HG02852 (cell line): ENCODE measurements at regions not wholly inside any gene's neighbourhood (a gene's known extent, or its start where the extent isn't known, plus 50 kb on each side); places are given as distances from the start of the nearest gene placed in this dataset.

Source experiments
- ATAC-seq: cut with Tn5 transposase; IDR thresholded peaks from one replicate; pipeline ENCODE4 v1.9.1; 2021; ENCODE audit warnings: mild to moderate bottlenecking, moderate library complexity; ENCODE audit not compliant: unreplicated experiment

DNA sequence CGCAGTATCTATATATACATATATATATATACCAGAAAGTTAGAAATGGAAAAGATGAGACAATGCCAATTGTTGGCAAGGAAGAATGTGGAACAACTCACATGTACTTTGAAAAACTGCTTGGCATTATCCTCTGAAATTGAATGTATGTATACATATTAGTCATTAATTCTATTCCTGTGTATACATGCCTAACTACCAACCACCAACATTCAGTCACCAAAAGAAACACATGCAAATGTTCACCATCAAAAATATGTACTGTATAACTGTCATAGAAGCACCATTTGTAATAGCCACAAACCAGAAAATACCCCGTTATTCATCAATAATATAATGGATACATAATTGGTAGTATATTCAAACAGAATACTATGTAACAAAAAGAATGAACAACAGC is 330.2 kb upstream of the GRAMD2B start:
- ATAC-seq: no peak

DNA sequence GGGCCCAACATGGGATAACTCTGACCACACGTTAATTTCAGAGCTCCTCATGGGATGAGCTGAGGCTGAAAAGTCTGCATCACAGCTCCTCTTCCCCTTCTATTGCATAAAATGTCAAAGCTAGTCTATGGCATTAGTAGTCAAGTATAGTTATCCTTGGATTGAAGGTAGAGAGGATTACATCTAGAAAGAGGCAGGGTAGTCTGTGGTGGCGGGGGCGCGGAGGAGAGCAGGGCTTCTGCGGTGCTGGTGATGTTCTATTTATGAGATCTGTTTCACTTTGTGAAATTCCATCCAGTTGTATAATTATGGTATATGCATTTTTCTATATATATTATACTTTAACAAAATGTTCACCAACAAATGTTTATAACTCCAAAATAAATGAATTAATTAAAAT is 329.5 kb upstream of the GRAMD2B start:
- no peak for ATAC-seq

DNA sequence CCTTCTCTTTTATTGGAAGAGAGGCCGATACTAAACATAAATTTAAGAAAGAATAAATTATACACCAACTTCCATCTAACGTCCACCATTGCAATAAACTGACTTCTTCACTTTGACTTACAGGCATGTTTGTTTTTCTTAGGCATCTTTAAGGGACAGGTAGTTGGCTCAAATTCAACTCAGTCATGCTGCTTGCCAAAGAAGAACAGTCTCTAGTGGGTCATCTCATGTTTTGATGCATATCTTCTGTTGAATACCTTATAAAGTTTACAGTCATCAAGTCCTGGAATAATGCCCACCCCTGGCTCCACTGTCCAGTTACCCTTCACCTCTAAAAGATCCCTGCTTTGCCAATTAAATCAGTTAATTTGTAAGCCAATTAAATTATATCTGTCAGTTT is 328.2 kb upstream of the GRAMD2B start:
- ATAC-seq: no peak

DNA sequence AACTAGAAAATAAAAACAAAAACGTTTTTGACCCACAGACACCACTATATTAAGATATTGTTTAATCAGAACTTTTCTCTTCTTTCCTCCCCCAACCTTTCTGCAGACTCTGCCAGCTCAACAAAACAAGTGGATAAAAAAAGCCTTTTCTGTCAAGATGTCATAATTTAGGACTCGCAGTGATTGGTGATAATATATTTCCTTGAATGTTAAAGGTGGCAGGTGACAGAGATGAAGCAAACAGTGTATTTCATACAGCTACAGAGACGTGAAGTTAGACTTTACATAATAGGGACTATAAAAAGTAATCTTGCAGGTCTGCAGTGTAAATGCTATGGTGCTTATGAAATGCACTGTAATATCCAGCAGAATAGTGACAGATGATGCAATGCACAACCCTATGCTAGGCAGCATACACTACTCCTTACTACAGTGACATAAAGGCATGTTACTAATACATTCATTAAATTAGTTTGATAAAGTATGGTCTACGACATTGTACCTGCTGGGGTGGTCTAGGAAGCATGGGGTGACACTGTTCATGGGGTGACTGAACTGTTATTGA is 326.7 kb upstream of the GRAMD2B start:
- ATAC-seq: no peak

DNA sequence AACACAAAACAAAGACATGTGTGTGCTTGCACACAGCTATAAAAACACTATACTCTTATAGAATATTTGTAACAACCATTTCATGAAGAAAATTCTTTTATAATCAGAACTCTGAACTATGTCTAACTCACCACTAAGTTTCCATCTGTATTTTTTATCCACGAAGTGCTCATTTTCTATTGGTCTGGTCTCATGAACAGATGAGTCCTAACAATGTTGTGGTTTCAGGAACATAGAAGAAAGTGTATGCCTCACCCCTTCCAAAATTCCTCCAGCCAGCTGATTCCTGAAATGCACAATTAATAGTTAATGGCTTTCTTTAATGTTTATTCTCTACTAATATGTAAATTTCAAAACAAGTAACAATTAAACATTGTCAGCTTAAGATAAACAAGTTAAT is 325.3 kb upstream of the GRAMD2B start:
- no peak for ATAC-seq

DNA sequence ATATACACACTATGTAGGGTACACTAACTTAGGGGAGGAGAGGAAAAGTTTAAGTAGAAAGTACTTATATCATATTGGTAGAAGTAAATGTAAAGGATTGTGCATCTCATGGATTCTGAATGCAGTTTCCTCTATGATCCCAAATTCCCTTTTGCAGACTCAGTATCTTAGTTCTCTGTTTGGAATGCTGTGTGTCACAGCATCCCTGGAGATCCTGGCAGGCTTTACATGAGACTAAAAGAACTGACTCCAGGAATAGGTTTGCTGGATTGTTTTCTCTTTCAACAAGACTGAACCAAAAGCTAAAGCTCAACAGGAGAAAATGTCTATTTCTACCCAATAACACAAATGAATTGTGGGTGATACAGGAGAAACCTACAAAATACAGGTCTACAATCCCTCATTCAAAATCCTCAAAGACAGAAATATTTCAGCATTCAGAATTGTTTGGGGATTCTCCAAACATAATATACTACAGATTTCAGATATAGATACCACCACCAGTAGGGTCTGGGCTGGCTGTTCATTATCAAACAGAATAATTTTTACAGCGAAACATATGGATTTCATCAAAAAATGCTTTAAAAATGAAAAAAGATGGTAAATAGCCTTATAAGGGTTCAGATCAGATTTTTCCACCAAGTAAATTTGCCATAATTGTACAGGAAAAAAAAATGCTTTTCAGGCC is 324.7 kb upstream of the GRAMD2B start:
- ATAC-seq: no peak

DNA sequence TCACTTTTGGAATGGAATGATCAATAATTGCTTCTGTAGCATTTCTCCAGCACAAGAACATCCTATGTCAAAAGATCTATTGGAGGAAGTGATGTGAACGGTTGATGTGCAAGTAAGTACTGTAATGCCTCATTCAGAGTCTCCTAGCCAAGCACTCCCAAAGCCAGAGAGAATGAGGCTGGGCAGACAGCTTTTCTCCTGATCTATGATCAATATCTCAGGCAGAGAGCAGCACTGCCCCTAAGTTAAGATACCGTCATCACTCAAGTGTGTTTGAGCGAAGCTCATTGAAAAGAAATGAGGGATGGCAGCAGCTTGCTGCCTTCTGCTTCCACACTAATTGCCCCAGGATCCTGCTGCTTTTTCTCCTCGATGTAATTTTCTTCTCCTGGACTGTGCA is 324.1 kb upstream of the GRAMD2B start:
- no peak for ATAC-seq

DNA sequence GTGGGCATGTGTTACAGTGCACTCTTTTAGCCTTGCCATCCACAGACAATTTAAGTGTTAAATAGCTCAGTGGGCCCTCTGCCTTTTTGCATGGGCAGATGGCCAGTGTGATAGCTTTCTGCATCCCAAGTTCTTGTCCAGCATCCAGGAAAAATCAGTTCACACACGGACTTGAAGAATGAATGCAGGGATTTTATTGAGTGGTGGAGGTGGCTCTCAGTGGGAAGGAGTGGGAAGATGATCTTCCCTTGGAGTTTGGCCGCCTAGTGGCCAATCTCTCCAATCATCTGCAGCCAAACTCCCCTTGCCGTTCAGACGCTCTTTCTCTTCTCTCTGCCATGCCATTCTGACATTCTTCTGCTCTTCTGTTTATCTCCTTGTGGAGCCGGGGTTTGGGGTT is 322.4 kb upstream of the GRAMD2B start:
- ATAC-seq: no peak

DNA sequence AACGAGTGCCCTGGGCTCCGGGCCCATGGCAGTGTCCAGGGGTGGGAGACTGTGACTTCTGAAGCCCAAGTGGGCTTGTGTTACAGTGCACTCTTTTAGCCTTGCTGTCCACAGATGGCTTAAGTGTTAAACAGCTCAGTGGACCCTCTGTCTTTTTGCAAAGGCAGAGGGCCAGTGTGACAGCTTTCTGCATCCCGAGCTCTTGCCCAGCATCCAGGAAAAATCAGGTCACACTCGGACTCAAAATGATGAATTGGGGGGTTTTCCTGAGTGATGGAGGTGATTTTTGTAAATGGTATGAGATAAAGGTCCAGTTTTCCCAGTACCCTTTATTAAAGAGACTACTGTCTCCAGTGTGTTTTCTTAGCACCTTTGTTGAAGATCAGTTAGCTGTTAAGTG is 321.3 kb upstream of the GRAMD2B start:
- ATAC-seq: no peak

DNA sequence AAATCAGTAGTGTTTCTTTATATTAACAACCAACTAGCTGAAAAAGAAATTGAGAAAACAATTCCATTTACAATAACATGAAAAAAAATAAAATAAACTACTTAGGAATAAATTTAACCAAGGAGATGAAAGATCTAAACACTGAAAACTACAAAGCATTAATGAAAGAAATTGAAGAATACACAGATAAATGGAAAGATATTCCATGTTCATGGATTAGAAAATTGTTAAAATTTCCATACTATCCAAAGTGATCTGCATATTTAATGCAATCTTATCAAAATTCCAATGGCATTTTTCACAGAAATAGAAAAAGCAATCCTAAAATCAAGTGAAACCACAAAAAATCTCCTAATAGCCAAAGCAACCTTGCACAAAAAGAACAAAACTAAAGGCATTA is 320.2 kb upstream of the GRAMD2B start:
- no peak for ATAC-seq

DNA sequence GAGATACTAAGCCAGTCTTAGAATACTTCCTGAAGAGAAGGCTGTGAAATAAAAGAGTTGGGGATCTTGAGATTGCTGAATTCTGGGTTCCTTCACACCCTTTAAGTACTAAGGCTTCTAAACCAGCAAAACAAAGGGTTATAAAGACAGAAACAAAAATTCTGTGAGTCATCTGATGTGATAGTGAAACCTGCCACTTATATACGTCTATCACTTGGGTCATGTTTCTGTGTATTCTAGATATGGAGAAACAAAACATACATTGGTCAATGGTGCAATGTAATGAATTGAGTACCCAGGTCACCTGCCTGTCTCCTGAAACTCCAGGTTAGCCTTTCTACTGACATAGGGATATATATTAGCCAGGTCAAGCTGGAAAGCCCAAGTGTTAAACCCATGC is 319.3 kb upstream of the GRAMD2B start:
- no peak for ATAC-seq

DNA sequence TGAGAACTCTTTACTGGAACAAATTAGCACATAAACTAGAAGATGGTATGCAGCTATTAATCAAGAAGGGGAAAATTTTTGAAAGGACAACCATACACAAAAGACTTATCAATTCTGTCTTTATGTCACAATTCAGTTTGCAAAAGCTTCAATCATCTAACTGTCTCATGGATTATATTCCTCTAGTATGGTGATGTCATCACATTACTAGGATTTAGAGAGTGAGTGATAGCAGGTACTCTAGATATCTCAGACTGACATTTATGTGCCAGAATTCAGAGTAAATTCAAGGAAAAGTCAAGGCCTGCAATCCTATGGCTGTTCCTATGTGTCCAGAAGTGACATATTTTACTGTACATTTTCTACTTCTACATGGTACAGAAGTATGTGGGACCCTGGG is 318.9 kb upstream of the GRAMD2B start:
- ATAC-seq: no peak

DNA sequence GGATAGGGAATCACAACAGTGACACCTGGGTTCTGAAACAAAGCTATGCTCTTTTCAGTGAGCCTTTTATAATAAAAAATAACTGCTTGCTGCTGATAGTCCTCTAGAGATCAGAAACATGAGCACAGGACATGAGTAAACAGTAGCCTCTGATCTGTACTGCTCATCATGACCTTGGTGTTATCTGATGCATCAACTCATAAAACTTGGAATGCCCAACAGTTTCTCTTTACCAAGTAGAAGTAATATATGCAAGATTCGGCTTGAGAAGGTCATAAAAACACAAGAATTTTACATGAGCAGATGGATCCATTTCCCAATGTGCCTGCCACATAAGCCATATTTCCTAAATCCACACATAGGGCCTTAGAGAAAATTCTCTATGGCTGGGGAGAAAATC is 318.3 kb upstream of the GRAMD2B start:
- ATAC-seq: no peak

DNA sequence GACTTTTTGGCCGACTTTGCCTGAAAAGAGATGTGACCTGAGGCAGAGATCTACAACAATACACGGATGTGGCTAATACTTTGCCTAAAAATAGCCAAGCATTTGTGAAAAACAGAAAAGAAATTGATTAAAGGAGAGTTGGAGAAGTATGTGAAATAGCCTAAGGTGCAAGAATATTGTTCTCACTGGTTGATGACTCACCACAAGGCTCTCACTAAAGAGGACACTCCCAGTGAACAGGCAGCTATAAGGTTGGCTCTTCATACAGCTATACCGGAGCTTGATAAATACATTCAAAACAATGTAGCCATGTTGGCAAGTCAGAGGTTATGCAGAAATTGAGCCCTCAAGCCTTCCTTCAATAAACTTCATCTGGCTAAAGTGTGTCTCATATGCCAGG is 317.2 kb upstream of the GRAMD2B start:
- no peak for ATAC-seq

DNA sequence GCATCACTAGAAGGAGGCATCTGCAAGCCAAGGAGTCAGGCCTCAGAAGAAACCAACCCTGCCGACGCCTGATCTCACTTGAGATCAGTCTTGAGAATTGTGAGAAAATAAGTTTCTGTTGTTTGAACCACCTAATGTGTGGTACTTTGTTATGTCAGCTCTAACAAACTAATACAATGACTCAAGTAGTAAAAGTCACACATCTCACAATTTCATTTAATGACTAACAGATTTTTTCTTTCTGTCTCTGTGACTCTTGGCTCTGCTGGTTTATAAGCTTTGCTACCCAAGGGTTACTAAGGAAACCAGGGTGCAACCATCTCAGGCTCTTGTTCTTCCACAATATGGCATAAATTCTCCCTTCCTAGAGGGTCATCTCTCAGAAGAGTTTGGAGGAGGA is 315.8 kb upstream of the GRAMD2B start:
- ATAC-seq: no peak

DNA sequence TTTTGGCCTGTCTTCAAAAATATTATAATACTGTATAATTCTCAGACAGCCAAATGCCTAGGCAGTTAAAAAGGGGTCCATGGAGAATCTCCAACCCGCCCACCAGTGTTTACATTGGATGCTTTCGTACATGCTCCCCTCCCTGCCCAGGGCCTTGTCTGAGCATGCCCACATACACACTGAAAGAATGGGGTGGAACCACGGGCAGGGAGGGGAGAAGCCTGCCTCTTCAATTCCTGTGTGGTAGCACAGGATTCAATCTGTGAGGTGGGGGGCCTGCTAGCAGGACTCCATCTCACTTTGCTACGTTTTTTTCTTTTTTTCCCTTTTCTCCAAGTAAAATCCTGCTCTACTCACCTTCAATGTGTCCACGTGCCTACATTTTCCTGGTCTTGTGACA is 314.7 kb upstream of the GRAMD2B start:
- no peak for ATAC-seq

DNA sequence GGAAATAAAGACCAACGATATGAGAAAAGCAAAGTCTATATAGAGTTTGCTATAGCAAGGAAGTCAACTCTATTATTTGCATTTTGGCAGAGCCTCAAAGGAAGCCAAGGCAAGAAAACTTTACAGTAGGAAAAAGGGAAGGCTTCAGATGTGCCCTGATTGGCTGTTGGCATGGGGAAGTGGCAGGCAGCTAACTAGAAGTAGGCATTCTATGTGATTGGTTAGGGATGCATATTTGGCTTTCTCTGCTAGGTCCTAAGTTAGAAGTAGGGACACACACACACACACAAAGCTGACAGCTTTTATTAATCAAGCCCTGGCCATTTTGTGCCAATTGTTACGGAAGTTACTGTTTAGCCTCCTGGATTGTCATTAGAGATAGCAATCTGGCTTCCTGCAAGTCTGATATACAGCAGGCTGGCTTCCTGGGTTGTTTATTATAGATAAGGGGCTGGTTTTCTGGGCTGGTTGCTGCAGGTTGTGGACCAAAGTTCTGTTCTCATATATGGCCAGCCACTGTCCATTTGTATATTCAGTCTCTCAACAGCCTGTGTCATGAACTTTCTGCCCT is 308.1 kb upstream of the GRAMD2B start:
- ATAC-seq: no peak

DNA sequence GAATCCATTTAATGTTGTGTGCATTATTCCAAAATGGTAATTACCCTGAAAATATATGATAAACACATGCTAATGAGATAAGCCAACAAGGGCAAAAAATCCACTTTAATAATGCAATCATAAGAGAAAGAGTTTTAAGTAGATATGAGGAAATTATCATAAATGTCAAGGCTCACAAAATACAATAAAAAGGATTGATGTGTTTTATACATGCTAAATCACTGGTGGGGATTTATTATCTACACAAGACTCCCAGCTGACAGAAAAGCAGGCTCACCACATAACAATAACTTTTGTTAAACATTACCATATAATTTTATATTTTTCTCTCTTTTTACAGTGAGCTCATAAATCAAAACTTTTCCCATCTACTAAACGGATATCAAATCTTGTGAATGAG is 306.2 kb upstream of the GRAMD2B start:
- no peak for ATAC-seq

DNA sequence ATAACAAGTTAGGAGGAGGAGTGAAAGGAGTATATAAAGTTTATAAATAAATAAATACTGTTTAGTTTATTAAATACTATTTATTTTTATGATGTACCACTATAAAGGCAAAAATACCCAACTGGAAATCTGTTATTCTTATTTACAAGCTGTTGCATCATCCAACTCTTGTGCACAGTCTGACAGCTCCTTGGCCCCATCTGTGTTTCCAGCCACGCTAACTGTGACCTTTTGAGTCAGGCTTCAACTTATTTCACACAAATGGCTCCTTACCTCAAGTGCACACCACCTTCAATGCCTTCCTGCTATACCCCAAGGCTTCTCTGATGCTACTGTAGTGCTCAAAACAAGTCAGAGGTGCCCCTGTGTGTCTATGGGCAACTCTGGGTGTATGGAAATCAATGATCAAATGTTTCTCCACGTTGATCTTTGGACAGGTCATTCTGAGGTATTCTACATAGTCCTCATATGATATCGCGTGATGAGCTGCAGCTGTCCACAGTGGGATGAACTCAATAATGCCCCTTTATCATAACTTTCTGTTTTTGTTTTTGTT is 303.2 kb upstream of the GRAMD2B start:
- no peak for ATAC-seq

DNA sequence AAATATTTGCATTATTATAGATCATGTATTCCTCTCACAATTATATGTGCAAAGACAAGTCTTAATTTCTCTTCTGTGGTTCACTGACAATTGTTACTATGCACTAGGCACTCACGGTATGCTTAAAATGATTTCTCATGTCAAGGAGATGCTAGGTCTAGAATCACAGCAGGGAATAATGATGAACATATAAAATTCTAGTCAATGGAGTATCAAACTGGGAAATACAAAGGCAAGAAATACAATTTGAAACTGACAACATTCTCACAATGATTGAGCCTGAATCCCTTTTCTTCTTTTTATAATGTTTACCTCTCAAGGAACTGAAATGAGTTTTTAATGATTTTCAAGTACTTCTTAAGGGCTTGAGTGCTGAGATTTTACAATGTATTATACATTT is 302.3 kb upstream of the GRAMD2B start:
- ATAC-seq: no peak

DNA sequence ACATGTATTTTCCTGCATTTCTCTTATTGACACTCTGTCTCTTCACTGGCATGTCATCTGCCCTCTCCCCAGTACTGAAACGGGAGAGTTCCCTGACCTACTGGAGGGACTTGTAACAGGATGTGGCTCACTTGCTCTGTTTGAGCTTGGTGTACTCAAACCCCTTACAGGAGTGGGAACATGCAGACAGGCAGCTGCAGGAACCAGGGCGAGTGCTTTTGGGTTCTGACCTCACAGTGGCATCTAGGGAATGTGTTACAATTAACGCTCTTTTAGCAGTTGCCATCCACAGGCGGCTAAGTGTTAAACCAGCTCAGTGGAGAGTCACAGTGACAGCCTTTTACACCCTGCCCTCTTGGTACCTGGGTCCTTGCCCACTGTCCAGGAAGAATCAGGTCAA is 300.3 kb upstream of the GRAMD2B start:
- ATAC-seq: no peak

DNA sequence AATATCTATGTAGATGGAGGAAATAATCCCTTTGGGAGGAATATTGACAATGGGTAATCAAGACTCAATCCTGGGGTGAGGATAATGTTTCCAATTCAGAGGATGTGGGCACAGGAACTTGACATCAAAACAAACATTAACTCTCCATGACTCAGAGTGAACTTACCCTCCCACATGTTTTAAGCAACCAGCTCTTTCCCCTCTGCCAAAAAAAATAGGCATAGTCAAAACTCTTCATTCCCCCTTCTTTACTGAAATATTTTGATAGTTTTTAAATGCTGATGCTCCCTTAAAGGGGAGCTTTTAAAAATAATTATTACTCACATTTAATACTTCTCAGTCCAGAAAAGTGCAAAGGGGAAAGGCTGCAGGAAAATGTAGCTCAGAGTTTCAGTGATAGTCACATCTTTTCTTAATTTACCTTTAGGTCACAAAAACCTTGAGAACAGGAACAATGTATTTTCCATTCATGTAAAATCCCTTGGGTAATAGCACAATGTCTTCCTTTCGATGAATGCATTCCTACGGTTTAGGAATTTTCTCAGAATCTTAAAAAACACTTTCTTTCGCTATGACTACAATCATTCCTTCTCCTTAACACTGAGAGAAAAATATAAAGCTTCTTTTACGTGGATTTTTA is 298.4 kb upstream of the GRAMD2B start:
- no peak for ATAC-seq
